Panc1 (cell line): ENCODE measurements at regions not wholly inside any gene's neighbourhood (a gene's known extent, or its start where the extent isn't known, plus 50 kb on each side); places are given as distances from the start of the nearest gene placed in this dataset.

Experiments used
- ATAC-seq: fragments of 200-7000 bp; cut with Tn5 transposase; 2 replicates; pipeline ENCODE4 v1.9.1; 2020; ENCODE audit warnings: mild to moderate bottlenecking, moderate library complexity
- BruUV-seq: library from RNA; stranded (reverse); fragments of 400-500 nt; replicated peaks from 2 replicates; lab custom pipeline; 2021; lab: Mats Ljungman, UMichigan
- CTCF ChIA-PET: fragments of 300-600 bp; sonication (Branson Sonifier 250); formaldehyde crosslinking; loops from one replicate; lab custom pipeline; 2022; ENCODE audit warnings: antibody characterized with exemption; lab: Charles Lee
- POLR2A ChIA-PET: fragments of 300-600 bp; sonication (Branson Sonifier 250); formaldehyde crosslinking; loops from one replicate; lab custom pipeline; 2022; ENCODE audit warnings: antibody characterized with exemption; lab: Charles Lee
- DNase-seq: peaks from one replicate; pipeline ENCODE4 v3.0.0-alpha.2; 2010; ENCODE audit warnings: low read depth, low spot score
- H3K27ac ChIP-seq: 2 replicates; pipeline ENCODE4 v1.5.1; 2011; ENCODE audit warnings: mild to moderate bottlenecking, low read length, inconsistent platforms
- H3K27me3 ChIP-seq: fragments of 200-500 bp; sonication (Bioruptor generic); 2 replicates; pipeline ENCODE4 v1.6.0; 2014; ENCODE audit warnings: low read length, inconsistent platforms; ENCODE audit not compliant: control insufficient read depth, insufficient read depth
- H3K36me3 ChIP-seq: fragments of 200-500 bp; sonication (Bioruptor generic); 2 replicates; pipeline ENCODE4 v1.5.1; 2014; ENCODE audit warnings: inconsistent platforms, mild to moderate bottlenecking, low read length, moderate library complexity; ENCODE audit not compliant: control insufficient read depth, insufficient read depth
- H3K4me1 ChIP-seq: 2 replicates; pipeline ENCODE4 v1.5.1; 2011; ENCODE audit warnings: inconsistent platforms, mild to moderate bottlenecking, low read length, moderate library complexity; ENCODE audit not compliant: control insufficient read depth, insufficient read depth
- H3K4me3 ChIP-seq, 2 experiments: 2 replicates each; pipeline ENCODE4 v1.5.1; 2011 to 2012; ENCODE audit warnings: low read depth in 2 of 2, low read length in 2 of 2, mild to moderate bottlenecking in 2 of 2, inconsistent platforms in 1 of 2, moderate library complexity in 1 of 2
- H3K9me3 ChIP-seq: fragments of 200-500 bp; sonication (Bioruptor generic); 2 replicates; pipeline ENCODE4 v1.5.1; 2014; ENCODE audit warnings: low read depth, mild to moderate bottlenecking, inconsistent platforms, low read length, moderate library complexity; ENCODE audit not compliant: control insufficient read depth, insufficient read depth
- POLR2AphosphoS5 ChIP-seq: IDR thresholded peaks from 2 replicates; pipeline ENCODE4 v1.6.1; 2012; ENCODE audit warnings: mild to moderate bottlenecking, low read depth, low read length, moderate library complexity
- SIN3A ChIP-seq: IDR thresholded peaks from 2 replicates; pipeline ENCODE4 v1.6.1; 2012; ENCODE audit warnings: low read depth, mild to moderate bottlenecking, low read length, moderate library complexity, borderline replicate concordance; ENCODE audit not compliant: insufficient read depth
- TCF7L2 ChIP-seq: IDR thresholded peaks from 2 replicates; pipeline ENCODE4 v1.6.1; 2011; ENCODE audit warnings: mild to moderate bottlenecking, low read depth, low read length, inconsistent platforms
- in situ Hi-C: cut with HindIII; loops from 2 replicates; pipeline ENCODE4 v1.10.0; 2016; ENCODE audit warnings: low sequenced_read_pairs, low pct_unique_long_range_greater_than_20kb
- intact Hi-C: fragments of 100-400 bp; cut with micrococcal nuclease; formaldehyde crosslinking; loops from one replicate; pipeline ENCODE4 v1.10.0; 2022; ENCODE audit not compliant: unreplicated experiment
- TF ChIP-seq, protein P1 (sequence below): fragments of 450-650 bp; IDR thresholded peaks from 2 replicates; pipeline ENCODE4 v1.5.1; 2017; ENCODE audit warnings: mild to moderate bottlenecking
- TF ChIP-seq, protein P2 (sequence below), 2 experiments: IDR thresholded peaks; 2 replicates each; pipeline ENCODE4 v1.6.1; 2011 to 2012; ENCODE audit warnings: low read depth in 2 of 2, control low read depth in 1 of 2, low read length in 1 of 2, mild to moderate bottlenecking in 1 of 2, moderate library complexity in 1 of 2; ENCODE audit not compliant: insufficient read depth in 1 of 2

DNA sequence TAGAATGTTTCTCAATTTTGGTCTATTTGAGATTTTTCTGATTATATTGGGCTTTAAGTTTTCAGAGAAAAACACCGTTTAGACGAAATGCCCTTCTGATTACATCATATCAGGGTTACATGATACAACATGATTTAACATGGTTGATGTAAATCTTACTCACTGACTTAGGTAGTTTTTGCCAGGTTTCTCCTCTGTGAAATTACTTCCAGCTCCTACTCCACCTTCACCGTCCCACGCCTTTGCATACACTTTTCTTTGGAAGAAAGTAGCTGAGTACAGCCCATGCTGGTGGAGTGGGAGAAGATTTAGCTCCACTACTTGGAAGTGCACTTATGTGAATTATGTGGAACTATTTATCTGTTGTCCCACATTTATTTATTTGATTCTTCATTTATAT is 433.2 kb upstream of the KLHL1 start:
- in situ Hi-C loops (no loop called here), intact Hi-C loops (no loop called here)
- no peaks in the 10 kb centered on the region; the same call in 1 of the 2 replicates for H3K36me3 ChIP-seq
- POLR2A ChIA-PET: no interaction called here
- no TSS peak for BruUV-seq
- no peaks in the 10 kb centered on the region for H3K27me3 ChIP-seq
- no peak for ATAC-seq
- DNase-seq: no peak
- TF ChIP-seq, protein P1, sequence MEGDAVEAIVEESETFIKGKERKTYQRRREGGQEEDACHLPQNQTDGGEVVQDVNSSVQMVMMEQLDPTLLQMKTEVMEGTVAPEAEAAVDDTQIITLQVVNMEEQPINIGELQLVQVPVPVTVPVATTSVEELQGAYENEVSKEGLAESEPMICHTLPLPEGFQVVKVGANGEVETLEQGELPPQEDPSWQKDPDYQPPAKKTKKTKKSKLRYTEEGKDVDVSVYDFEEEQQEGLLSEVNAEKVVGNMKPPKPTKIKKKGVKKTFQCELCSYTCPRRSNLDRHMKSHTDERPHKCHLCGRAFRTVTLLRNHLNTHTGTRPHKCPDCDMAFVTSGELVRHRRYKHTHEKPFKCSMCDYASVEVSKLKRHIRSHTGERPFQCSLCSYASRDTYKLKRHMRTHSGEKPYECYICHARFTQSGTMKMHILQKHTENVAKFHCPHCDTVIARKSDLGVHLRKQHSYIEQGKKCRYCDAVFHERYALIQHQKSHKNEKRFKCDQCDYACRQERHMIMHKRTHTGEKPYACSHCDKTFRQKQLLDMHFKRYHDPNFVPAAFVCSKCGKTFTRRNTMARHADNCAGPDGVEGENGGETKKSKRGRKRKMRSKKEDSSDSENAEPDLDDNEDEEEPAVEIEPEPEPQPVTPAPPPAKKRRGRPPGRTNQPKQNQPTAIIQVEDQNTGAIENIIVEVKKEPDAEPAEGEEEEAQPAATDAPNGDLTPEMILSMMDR: no peak
- TF ChIP-seq TCF7L2: no peak
- TF ChIP-seq POLR2AphosphoS5: no peak
- TF ChIP-seq, protein P2, sequence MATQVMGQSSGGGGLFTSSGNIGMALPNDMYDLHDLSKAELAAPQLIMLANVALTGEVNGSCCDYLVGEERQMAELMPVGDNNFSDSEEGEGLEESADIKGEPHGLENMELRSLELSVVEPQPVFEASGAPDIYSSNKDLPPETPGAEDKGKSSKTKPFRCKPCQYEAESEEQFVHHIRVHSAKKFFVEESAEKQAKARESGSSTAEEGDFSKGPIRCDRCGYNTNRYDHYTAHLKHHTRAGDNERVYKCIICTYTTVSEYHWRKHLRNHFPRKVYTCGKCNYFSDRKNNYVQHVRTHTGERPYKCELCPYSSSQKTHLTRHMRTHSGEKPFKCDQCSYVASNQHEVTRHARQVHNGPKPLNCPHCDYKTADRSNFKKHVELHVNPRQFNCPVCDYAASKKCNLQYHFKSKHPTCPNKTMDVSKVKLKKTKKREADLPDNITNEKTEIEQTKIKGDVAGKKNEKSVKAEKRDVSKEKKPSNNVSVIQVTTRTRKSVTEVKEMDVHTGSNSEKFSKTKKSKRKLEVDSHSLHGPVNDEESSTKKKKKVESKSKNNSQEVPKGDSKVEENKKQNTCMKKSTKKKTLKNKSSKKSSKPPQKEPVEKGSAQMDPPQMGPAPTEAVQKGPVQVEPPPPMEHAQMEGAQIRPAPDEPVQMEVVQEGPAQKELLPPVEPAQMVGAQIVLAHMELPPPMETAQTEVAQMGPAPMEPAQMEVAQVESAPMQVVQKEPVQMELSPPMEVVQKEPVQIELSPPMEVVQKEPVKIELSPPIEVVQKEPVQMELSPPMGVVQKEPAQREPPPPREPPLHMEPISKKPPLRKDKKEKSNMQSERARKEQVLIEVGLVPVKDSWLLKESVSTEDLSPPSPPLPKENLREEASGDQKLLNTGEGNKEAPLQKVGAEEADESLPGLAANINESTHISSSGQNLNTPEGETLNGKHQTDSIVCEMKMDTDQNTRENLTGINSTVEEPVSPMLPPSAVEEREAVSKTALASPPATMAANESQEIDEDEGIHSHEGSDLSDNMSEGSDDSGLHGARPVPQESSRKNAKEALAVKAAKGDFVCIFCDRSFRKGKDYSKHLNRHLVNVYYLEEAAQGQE (IDR thresholded peaks at IDR 0.05; ENCODE audit: insufficient read depth in 1 of 2, low read depth in 2 of 2, low read length in 1 of 2): no peak
- no peak for TF ChIP-seq SIN3A
- H3K4me3 ChIP-seq: no peak overlapping the region
- CTCF ChIA-PET: no interaction called here
- no peaks in the 10 kb centered on the region for H3K4me1 ChIP-seq
- no peak overlapping the region for H3K27ac ChIP-seq
- H3K9me3 ChIP-seq: no peaks in the 10 kb centered on the region

DNA sequence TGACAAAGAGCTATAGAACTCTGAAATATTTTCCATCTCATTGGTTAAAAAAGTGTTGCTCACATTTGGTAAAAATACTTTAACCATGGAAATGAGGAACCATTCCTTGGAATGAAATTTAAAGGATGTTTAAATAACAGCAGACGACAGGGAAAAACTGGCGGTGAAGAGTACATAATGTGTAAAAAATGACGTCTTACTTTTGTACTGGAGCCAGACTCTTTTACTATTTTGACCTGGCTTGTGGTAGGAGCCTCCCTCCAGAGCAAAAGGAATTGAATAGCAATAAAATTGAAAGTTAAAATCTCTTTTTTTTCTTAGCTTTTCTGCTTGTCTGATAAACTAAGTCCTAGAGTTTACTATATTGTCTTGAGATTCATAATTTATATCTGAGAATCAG is 426.2 kb upstream of the KLHL1 start:
- CTCF ChIA-PET: no interaction called here
- no peak overlapping the region for H3K27ac ChIP-seq
- no peak for DNase-seq
- H3K27me3 ChIP-seq: no peaks in the 10 kb centered on the region
- intact Hi-C loops (no loop called here), in situ Hi-C loops (no loop called here)
- POLR2A ChIA-PET: no interaction called here
- H3K9me3 ChIP-seq: no peaks in the 10 kb centered on the region
- TF ChIP-seq, protein P2 (IDR thresholded peaks at IDR 0.05; ENCODE audit: insufficient read depth in 1 of 2, low read depth in 2 of 2, low read length in 1 of 2): no peak
- TF ChIP-seq TCF7L2: no peak
- TF ChIP-seq, protein P1: no peak
- TF ChIP-seq SIN3A: no peak
- no peak for TF ChIP-seq POLR2AphosphoS5
- no peaks in the 10 kb centered on the region for H3K4me1 ChIP-seq
- no peak for ATAC-seq
- no TSS peak for BruUV-seq
- H3K36me3 ChIP-seq: no peaks in the 10 kb centered on the region; the same call in 1 of the 2 replicates
- H3K4me3 ChIP-seq: no peak overlapping the region
